GM13977 (cell line): ENCODE measurements at regions not wholly inside any gene's neighbourhood (a gene's known extent, or its start where the extent isn't known, plus 50 kb on each side); places are given as distances from the start of the nearest gene placed in this dataset.

Experiments
- DNase-seq: peaks from one replicate; pipeline ENCODE4 v3.0.0; 2012; ENCODE audit warnings: low spot score
- in situ Hi-C: fragments of 300-500 bp; cut with MboI; formaldehyde crosslinking; loops from one replicate; pipeline ENCODE4 v1.12.0; 2022; ENCODE audit warnings: low sequenced_read_pairs, low pct_unique_long_range_greater_than_20kb, mixed read lengths, inconsistent platforms; ENCODE audit not compliant: unreplicated experiment
- TF ChIP-seq, protein P1 (sequence below): IDR thresholded peaks from 2 replicates; pipeline ENCODE4 v1.5.1; 2012; ENCODE audit warnings: mild to moderate bottlenecking, control low read depth; ENCODE audit not compliant: insufficient read depth; ENCODE audit errors: extremely low read depth, missing control alignments

DNA sequence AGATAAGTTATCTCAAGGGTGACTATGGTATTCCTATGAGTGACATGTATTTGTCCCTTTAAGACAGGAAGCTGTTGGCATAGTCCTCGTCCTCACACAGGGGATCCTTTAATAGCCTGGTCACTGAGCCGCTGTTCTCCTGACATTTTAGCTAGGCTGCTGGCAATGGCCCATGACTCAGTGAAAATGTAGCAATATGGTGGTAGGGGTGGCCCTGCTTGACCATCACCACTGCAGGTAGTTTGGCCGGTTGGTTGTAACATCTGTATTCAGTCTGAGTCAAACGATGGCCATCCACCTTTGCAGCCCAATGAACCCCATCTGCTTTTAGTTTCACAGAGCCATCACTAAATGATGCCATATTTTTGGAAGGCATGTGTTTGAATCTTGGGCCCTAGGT, 110.1 kb upstream of the RAB18 start:
- in situ Hi-C loops = no loop called here
- TF ChIP-seq, protein P1, sequence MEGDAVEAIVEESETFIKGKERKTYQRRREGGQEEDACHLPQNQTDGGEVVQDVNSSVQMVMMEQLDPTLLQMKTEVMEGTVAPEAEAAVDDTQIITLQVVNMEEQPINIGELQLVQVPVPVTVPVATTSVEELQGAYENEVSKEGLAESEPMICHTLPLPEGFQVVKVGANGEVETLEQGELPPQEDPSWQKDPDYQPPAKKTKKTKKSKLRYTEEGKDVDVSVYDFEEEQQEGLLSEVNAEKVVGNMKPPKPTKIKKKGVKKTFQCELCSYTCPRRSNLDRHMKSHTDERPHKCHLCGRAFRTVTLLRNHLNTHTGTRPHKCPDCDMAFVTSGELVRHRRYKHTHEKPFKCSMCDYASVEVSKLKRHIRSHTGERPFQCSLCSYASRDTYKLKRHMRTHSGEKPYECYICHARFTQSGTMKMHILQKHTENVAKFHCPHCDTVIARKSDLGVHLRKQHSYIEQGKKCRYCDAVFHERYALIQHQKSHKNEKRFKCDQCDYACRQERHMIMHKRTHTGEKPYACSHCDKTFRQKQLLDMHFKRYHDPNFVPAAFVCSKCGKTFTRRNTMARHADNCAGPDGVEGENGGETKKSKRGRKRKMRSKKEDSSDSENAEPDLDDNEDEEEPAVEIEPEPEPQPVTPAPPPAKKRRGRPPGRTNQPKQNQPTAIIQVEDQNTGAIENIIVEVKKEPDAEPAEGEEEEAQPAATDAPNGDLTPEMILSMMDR = no peak
- no peak for DNase-seq

GRCh38 chr10:27392606-27393005, 111.5 kb upstream of the RAB18 start:
- TF ChIP-seq, protein P1 = no peak
- DNase-seq = no peak
- in situ Hi-C loops = no loop called here

- in situ Hi-C loops = no loop called here
- TF ChIP-seq, protein P1 = no peak
- no peak for DNase-seq
Observed at GRCh38 chr10:27391916-27392315, 112.2 kb upstream of the RAB18 start.

- DNase-seq = no peak
- TF ChIP-seq, protein P1 = no peak
- in situ Hi-C loops = no loop called here
Observed at GRCh38 chr10:27391325-27391724, 112.8 kb upstream of the RAB18 start.

DNA sequence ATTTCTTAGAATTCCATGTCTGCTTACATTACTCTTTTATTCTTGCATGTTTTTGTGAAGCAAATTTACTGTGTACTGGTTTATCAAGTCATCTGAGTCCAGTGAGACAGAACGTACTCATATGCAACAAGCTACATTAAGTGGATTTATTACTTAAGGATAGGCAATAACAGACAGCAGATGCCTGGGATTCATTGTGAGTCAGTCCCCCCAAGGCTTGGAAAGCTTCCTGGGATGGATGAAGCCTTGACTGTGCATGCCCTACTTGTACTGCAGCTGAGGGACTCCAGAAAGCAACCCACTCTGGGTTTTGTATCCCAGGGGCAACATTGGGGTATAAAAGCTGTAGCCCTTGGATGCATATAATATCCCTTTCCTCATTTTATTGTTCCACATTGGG, 113.4 kb upstream of the RAB18 start:
- in situ Hi-C loops = no loop called here
- TF ChIP-seq, protein P1 = no peak
- no peak for DNase-seq

DNA sequence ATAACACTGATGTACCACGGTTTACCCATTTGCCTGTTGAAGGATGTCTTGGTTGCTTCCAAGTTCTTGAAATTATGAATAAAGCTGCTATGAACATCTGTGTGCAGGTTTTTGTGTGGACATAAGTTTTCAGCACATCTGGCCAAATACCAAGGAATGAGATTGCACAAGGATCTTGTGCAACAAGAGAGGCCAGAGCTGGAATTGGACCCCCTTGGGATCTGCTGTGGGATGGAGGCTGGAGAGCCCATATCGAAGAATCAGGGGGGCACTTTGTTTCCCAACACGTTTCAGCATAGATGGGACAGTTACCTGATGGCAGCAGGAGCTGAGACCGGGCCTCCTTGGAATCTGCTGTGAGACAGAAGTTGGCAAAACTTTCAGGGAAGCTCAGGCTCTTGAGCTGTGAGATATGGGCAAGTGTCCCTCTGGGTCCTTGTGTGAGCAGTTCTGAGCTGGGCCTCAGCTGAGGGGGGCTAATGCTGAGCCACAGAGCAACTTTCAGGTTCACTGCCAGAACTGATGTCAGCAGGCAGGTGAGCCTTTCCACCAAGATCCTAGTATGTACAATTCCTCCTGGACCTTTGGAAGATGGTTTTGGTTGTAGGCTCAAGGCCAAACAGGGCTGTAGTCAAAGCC, 115.2 kb upstream of the RAB18 start:
- in situ Hi-C loops = no loop called here
- DNase-seq = no peak
- TF ChIP-seq, protein P1 = no peak
